22Rv1 (cell line): ENCODE measurements at regions not wholly inside any gene's neighbourhood (a gene's known extent, or its start where the extent isn't known, plus 50 kb on each side); places are given as distances from the start of the nearest gene placed in this dataset.

Experiments
- CTCF ChIP-seq: fragments of 450-650 bp; IDR thresholded peaks from 2 replicates; pipeline ENCODE4 v1.5.1; 2017; ENCODE audit warnings: mild to moderate bottlenecking
- ZFX ChIP-seq: fragments of 450-650 bp; IDR thresholded peaks from 2 replicates; pipeline ENCODE4 v1.6.1; 2017; ENCODE audit warnings: antibody characterized with exemption, borderline replicate concordance

DNA sequence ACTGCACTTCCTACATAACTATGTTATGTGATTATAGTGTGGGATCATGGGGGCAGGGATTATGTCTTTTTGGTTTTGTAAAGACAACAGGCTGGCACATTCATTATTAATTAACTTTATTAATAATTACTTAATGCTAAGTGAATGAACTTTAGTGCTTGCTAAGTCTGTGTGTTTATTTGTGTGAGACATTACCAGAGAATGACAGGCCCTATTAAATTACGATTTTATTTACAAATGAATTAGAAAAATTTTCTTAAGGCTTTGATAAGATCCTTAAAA, 100.9 kb downstream of the CD83 start:
- TF ChIP-seq ZFX (no peak), CTCF (no peak)
